GM21515 (cell line): ENCODE measurements at regions not wholly inside any gene's neighbourhood (a gene's known extent, or its start where the extent isn't known, plus 50 kb on each side); places are given as distances from the start of the nearest gene placed in this dataset.

Experiments used
- ATAC-seq: cut with Tn5 transposase; IDR thresholded peaks from one replicate; pipeline ENCODE4 v1.9.1; 2021; ENCODE audit not compliant: unreplicated experiment

DNA sequence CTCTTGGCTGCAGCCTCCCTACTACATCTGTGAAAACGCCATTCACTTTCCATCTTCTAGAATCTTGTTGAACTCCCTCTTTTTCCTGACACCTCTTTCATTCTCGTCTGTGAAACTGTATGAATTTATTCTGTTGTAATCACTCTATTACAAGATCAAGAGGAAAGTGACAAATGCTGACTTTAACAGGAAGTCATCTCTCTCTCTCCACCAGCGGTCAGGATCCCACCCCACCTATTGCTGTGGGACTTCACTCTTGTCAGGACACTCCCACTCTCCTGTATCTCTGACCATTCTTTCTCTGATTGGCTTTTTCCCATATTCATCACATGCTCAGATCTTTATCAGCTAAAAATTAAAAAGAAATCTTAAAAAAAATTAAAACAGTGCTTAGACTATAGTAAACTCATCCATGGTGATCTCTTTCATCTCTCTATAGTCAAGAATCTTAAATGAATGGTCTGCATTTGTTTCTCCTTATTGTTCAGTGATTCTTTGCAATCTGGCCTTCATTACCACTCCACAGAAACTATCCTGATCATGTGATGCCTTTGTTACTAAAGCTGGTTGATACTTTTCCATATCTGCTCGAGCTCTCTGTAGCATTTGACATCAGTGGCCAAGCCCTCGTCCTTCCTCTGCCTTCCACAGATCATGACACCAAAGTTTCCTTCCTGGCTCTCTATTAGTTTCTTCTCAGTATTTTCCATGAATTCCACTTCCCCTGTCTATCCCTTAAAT lies 113.6 kb downstream of the UCHL5 start:
- ATAC-seq, result no peak

DNA sequence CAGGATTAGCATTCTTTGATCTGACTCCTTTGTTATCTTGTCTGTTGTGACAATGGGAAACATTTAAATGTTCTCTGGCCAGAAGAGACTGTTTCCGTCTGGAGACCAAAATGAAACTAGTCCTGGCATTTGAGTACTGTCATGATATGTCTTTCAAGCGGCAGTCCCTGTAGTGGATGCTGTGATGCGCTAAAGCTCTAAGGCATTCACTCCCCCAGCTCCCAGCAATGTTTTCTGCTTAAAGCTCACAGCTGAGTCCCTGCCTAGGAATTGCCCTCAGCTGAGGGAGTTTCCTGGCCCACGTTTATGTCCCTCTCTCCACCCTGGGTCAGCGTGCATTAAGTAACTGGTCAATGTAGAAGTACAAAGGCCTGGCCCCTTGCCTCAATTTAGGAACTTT lies 109.4 kb downstream of the UCHL5 start:
- no peak for ATAC-seq

DNA sequence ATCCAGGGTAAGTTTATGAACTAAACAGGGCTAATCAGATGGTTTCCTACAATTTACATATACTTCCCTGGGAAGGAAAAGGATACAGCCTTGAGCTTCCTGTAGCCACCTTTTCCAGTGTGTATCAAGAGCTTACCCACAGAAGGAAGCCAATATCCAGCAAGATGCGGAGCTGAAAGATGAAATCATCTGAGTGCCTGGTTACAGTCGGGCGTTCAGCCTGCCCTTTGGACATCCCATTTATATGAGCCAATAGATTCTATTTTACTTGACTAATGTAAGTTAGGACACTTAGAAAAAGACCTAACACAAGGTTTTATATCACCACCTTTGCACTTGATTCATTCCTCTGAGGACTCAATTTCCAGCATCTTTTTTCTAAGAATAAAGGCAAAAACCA lies 108.2 kb downstream of the UCHL5 start:
- no peak for ATAC-seq

DNA sequence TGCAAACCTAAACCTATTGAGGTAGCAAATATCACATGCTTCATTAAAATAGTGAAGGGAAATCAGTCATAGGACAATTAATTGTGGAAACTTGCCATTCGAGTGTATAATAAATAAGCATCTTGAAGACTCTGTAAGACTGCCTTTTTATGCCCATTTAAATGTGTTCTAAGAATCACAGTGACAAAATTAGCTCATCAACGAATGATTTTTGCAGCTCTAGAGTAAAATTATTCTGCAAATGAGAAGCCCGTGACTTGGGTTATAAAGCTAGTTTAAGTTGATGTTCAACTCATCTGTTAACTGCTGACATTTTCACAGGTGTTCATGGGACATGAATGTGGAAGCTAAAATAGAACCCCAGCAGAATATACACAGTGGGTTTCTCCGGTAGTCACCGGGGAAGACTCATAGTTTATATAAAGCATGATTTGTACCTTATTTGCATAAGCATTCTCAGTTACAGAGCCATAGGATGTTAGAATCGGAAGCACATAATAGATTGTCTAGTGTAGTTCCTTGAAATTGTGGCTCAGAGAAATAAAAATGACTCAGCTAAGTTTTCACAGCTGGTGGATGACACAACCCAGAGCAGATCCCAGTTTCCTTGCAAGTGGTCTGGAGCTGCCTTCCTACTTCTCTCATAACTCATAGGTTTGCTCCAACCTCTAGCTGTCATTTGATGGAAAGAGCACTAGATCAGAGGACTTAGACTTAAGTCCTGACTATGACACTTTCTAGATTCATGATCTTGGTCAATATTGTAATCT lies 107.3 kb downstream of the UCHL5 start:
- ATAC-seq, result peak; percentile 90

DNA sequence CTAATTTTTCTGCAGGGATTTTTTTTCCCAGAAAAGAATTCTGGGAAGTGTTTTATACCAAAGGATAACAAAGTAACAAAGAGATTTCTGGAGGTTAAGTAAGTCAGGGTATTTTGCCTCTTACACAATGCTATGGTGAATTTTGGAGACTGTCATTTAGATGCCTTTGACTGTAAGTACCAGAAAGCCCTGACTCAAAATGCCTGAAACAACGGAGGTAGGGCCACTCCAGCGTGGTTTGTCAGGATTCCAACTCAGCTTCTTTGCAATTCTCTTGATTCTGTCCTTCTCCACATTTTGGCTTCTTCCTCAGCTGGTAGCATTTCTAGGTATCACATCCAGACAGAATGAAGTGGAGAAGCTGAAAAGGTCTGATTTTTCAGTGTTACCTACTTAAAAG lies 106.5 kb downstream of the UCHL5 start:
- ATAC-seq, result no peak

DNA sequence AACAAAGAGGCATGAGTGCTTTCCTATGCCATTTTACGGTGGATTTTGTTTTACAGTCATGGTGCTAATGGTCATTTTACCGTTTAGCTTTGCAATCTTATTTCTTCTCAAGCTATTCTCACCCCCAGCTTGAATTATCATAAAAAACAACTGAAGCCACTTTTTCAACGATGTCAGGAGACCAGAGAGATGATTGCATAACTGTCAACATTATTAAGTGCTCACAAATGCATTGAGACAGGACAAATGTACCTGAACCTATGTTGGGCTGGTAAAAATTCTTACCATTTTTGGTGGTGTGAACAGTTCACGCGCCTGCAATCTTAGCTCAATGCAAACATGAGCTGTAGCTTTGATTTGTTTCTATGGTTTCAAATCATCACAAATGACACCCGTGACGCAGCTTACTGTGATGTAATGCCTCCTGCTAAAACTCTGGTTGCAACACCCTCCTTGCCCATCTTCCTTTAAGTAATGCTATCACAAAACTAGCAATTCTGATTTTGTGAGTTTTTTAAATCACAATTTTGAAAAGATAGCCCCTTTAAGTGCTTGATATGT lies 104.4 kb downstream of the UCHL5 start:
- no peak for ATAC-seq

DNA sequence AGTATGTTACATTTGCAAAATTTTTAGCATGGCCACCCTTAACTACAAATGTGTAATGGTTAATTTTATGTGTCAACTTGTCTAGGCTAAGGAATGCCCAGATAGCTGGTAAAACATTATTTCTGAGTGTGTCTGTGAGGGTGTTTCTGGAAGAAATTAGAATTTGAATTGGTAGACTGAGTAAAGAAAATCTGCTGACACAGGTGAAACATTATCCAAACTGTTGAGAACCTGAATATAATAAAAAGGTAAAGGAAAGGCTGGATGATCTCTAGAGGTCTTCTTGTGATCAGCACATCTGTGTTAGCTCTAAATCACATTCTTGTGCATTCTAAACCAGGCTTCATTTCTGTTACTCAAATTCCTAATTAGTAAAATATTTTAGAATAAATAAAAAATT lies 100.8 kb downstream of the UCHL5 start:
- ATAC-seq, result no peak

DNA sequence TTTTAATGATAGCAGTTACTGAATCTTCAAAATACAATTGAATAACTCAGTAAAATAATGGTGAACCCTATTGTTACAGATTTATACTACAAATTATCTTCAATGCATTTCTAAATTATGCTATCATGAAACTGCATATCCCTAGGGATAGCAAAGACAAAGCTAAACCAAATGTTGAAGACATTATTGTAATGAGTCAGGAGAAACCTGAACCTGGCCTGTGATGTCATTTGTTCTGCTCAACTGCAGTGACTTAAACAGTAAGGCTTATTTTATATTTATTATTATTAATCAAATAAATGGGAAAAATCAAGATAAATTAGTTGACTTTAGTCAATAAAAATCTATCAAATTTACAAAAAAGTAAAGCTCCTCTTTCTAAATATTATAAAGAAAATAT lies 100.3 kb downstream of the UCHL5 start:
- ATAC-seq, result no peak

DNA sequence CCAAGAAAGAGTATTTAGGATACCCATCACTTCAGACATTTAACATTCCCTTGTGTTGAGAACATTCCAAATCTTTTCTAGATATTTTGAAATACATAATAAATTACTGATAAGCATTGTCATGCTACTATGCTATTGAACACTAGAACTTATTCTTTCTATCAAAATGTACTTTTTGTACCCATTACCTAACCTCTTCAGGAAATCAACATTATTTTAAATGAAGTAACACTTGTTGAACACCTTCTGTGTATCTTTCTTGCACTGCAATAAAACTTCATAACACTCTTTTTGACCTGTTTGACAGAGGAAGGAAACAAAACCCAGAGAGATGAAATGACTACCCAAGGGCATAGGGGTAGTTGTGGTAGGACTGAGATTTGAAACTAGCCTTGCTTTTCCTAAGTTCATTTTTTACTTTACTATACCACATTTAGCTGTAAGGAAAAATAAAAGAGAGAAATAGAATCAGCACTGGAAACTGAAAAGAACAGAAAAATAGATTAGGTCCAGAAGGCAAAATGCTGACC lies 99.4 kb downstream of the UCHL5 start:
- ATAC-seq, result no peak
